ENCODE measurements at regions not wholly inside any gene's neighbourhood (a gene's known extent, or its start where the extent isn't known, plus 50 kb on each side); places are given as distances from the start of the nearest gene placed in this dataset.

DNA sequence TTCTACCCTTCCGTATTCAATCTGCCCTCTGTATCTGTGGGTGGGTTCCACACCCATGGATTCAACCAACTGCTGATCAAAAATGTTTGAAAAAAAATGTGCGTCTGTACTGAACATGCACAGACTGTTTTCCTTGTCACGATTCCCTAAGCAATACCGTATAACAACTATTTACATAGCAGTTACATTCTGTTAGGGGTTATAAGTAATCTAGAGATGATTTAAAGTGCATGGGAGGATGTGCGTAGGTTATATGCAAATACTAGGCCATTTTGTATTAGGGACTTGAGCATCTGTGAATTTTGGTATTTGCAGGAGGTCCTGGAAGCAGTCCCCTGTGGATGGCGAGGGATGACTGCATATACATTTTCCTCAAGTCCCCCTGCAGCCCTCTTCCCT lies 486.9 kb downstream of the PREX1 start:
- Histone ChIP-seq H3K27ac (no peak overlapping the region), H3K4me1 (peaks cover 0 to 4% of the 10 kb centered on the region in 2 donors), H3K27me3 (no peaks in the 10 kb centered on the region), H3K36me3 (no peaks in the 10 kb centered on the region), H3K4me3 (no peak overlapping the region), H3K9me3 (no peaks in the 10 kb centered on the region)
- TF ChIP-seq, protein P1, sequence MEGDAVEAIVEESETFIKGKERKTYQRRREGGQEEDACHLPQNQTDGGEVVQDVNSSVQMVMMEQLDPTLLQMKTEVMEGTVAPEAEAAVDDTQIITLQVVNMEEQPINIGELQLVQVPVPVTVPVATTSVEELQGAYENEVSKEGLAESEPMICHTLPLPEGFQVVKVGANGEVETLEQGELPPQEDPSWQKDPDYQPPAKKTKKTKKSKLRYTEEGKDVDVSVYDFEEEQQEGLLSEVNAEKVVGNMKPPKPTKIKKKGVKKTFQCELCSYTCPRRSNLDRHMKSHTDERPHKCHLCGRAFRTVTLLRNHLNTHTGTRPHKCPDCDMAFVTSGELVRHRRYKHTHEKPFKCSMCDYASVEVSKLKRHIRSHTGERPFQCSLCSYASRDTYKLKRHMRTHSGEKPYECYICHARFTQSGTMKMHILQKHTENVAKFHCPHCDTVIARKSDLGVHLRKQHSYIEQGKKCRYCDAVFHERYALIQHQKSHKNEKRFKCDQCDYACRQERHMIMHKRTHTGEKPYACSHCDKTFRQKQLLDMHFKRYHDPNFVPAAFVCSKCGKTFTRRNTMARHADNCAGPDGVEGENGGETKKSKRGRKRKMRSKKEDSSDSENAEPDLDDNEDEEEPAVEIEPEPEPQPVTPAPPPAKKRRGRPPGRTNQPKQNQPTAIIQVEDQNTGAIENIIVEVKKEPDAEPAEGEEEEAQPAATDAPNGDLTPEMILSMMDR (IDR thresholded peaks at IDR 0.05): no peak
- no peak for TF ChIP-seq POLR2A (IDR thresholded peaks at IDR 0.05)
- intact Hi-C loops (cut with DNase I; ENCODE audit: low total_unique reads): no loop called here
- no peak for DNase-seq

DNA sequence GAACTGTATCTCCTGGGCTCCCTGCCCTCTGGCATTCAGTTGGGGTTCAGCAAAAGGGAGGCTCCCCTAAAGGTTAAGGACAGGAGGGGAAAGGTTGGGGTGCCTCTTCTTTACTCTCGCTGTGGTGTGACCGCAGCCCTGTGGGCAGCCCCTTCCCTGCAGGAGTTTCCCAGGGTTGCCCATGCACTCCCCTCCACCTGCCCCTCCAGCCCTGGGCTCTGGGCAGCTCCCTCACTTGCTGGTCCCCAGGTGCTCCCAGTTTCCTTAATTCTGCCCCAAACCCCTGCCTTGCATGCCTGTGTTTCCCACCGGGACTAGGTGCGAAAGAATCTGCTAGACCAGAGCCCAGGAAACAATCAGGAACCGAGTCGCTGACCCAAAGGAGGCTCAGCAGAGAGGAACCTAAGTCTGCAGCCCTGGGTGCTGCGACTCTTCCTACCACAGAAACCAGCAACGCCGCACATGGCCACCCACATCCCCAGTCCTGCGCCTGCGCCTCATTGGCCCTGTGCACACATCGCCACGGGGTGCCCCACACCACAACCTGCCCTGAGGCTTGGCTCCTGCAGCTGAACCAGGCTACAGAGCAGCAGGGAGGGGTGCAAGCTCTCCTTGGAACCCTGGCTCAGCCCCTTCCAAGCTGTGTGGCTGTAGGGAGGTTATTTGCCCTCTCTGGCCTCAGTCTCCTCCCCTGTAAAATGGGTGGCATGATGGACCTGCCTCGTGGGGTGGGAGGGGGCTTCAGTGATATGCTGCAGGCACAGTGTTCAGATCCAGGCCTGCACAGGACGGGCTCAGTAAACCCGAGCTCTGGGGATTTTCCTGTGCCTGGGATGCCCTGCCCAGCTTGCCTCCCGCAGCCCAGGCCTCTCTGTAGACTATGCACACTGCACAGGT lies 487.6 kb downstream of the PREX1 start:
- intact Hi-C loops (cut with DNase I; ENCODE audit: low total_unique reads): no loop called here
- DNase-seq: peak in 1 of 2 donors; percentile 13
- Histone ChIP-seq H3K27me3 (no peaks in the 10 kb centered on the region), H3K4me1 (peaks cover 0 to 4% of the 10 kb centered on the region in 2 donors), H3K4me3 (no peak overlapping the region), H3K27ac (peak overlapping the region in 1 of 2 donors; percentile 59), H3K9me3 (no peaks in the 10 kb centered on the region), H3K36me3 (no peaks in the 10 kb centered on the region)
- TF ChIP-seq POLR2A (IDR thresholded peaks at IDR 0.05): no peak
- TF ChIP-seq, protein P1 (IDR thresholded peaks at IDR 0.05): no peak

DNA sequence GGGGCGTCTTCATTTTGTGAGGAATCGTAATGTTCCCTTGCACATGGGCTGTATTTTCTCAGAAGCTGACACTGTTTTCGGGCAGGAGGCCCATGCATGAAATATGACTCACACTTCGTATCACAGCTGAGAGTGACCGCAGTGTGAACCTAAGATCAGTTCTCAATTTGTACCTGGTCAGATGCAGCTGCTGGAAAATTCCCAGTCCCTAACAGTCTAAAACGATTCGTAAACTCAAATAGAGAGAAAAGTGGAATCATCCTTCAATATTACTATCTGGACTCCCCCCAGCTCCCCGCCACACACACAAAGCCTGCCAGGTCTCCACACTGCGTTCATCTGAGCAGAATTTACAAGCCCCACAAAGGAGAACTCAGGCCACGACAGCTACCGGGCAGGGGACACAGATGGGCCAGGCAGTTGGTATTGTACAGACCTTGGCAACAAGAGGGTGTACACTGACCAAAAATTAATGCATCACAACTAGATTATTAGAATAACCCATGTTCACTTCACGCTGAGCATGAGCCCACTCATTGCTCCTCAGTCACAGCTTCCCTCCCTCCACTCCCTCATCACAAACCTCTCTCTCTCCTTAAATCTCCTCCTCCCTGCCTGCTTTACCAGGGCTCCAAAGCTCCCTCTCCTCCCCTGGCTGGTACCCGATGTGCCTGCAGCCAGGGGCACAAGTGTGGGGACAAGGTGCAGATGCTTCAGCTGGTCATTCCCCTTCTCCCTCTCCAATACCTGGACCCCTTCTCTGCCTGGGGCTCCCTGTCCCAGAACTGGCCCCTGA lies 488.4 kb downstream of the PREX1 start:
- no peaks in the 10 kb centered on the region for H3K36me3 ChIP-seq
- peak overlapping the region; percentile 16 to 59 for H3K27ac ChIP-seq
- no peaks in the 10 kb centered on the region for H3K9me3 ChIP-seq
- DNase-seq: peak; percentile 70 to 73
- TF ChIP-seq, protein P1 (IDR thresholded peaks at IDR 0.05): no peak
- no peak for TF ChIP-seq POLR2A (IDR thresholded peaks at IDR 0.05)
- H3K4me3 ChIP-seq: no peak overlapping the region
- intact Hi-C loops (cut with DNase I; ENCODE audit: low total_unique reads): no loop called here
- no peaks in the 10 kb centered on the region for H3K27me3 ChIP-seq
- H3K4me1 ChIP-seq: peaks cover 0 to 4% of the 10 kb centered on the region in 2 donors

DNA sequence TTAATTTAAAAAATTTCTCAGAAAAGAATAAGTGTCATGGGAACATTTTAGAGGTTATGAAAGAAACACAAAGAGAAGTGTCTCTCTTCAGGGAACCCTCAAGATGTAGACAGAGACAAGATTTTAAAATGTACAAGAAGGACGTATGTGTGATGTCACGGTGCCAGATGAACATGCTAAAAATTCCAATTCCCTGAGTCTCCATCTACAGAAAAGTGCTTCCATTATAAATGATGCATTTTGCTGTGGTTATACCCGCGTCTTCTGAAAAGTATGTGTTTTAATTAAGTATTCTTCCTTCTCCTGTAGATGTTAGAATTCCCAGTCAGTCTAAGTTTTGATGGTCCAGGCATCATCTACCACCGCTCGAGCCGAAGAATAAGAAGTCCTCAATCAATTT lies 489.1 kb downstream of the PREX1 start:
- no peaks in the 10 kb centered on the region for H3K9me3 ChIP-seq
- no peaks in the 10 kb centered on the region for H3K27me3 ChIP-seq
- TF ChIP-seq POLR2A (IDR thresholded peaks at IDR 0.05): no peak
- TF ChIP-seq, protein P1 (IDR thresholded peaks at IDR 0.05): no peak
- H3K4me1 ChIP-seq: peaks cover 0 to 4% of the 10 kb centered on the region in 2 donors
- DNase-seq: no peak
- no peaks in the 10 kb centered on the region for H3K36me3 ChIP-seq
- H3K27ac ChIP-seq: peak overlapping the region; percentile 16 to 59
- intact Hi-C loops (cut with DNase I; ENCODE audit: low total_unique reads): no loop called here
- no peak overlapping the region for H3K4me3 ChIP-seq

DNA sequence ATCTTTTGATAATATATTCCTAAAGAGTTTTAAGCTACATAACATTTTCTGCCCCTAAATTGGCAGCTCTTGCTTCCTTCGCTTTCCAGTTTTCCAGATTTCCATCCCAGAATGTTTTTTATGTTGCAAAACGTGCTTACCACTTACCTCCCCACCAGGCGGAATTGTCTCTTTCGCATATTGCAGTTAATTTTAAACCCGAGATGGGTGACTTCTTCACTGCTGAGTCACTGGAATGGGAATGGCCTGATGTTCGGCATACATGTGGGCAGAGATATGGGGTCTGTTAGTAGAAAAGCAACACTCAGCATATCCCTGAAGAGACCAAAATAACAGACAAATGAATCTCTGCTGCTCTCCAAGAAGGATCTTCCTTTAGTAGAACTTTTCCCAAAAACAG lies 491.2 kb downstream of the PREX1 start:
- TF ChIP-seq, protein P1 (IDR thresholded peaks at IDR 0.05): no peak
- TF ChIP-seq POLR2A (IDR thresholded peaks at IDR 0.05): no peak
- no peak overlapping the region for H3K27ac ChIP-seq
- no peak overlapping the region for H3K4me3 ChIP-seq
- no peak for DNase-seq
- no peaks in the 10 kb centered on the region for H3K36me3 ChIP-seq
- intact Hi-C loops (cut with DNase I; ENCODE audit: low total_unique reads): no loop called here
- H3K9me3 ChIP-seq: no peaks in the 10 kb centered on the region
- H3K27me3 ChIP-seq: no peaks in the 10 kb centered on the region
- peaks cover 0 to 4% of the 10 kb centered on the region in 2 donors for H3K4me1 ChIP-seq
